ENCODE measurements at regions not wholly inside any gene's neighbourhood (a gene's known extent, or its start where the extent isn't known, plus 50 kb on each side); places are given as distances from the start of the nearest gene placed in this dataset.

- no peak for TF ChIP-seq CTCF (IDR thresholded peaks at IDR 0.05)
- TF ChIP-seq POLR2A (IDR thresholded peaks at IDR 0.05), result no peak
These were observed 314.9 kb upstream of the IRAK1BP1 start for GRCh38 chr6:78552435-78552834.
